ENCODE measurements at regions not wholly inside any gene's neighbourhood (a gene's known extent, or its start where the extent isn't known, plus 50 kb on each side); places are given as distances from the start of the nearest gene placed in this dataset.

DNA sequence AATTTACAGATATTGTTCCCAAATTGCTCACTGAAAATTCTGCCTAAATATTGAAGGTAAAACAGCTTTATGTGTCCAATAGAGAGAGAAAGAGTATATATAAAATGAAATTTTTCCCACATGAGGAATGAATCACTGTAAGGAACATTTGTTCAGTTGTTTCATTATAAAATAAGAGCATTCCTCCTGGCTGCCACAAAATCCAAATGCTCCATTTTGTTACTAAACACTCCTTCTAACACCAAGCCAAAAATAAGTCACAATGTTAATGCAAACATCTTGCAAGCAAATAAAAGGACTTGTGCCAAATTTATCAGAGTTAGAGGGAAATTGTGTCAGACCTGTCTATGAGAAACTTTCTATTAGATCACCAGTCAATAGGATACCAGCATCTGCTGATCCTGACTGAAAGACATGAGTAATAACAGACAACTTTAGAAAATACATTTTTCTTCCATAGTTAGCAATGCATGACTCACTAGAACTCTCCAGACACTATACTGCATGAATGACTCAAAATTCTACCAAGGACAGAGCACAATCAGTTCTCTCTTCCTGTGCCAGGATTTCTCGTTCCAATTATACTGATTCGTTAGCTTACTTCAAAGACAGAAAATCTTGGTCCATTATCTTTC is 83.5 kb upstream of the FNDC3A start:
- no CpG with 5 or more reads among the region's 2 CpGs for WGBS (ENCODE audit: insufficient coverage)
- TF ChIP-seq, protein P1, sequence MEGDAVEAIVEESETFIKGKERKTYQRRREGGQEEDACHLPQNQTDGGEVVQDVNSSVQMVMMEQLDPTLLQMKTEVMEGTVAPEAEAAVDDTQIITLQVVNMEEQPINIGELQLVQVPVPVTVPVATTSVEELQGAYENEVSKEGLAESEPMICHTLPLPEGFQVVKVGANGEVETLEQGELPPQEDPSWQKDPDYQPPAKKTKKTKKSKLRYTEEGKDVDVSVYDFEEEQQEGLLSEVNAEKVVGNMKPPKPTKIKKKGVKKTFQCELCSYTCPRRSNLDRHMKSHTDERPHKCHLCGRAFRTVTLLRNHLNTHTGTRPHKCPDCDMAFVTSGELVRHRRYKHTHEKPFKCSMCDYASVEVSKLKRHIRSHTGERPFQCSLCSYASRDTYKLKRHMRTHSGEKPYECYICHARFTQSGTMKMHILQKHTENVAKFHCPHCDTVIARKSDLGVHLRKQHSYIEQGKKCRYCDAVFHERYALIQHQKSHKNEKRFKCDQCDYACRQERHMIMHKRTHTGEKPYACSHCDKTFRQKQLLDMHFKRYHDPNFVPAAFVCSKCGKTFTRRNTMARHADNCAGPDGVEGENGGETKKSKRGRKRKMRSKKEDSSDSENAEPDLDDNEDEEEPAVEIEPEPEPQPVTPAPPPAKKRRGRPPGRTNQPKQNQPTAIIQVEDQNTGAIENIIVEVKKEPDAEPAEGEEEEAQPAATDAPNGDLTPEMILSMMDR (IDR thresholded peaks at IDR 0.05): no peak
- no peaks in the 10 kb centered on the region for H3K27me3 Mint-ChIP-seq (ENCODE audit: low read depth in 3 of 3)
- peaks cover 0 to 6% of the 10 kb centered on the region in 2 donors for H3K36me3 Mint-ChIP-seq
- Histone ChIP-seq H3K27ac (ENCODE audit: low read depth in 1 of 2, low read length in 2 of 2) (peak overlapping the region in 1 of 2 donors; percentile 29), H3K4me3 (replicated peaks in 1 of 3; ENCODE audit: low read depth in 2 of 3, low read length in 3 of 3) (no peak overlapping the region), H2AFZ (ENCODE audit: insufficient read depth, low read depth, low read length, poor library complexity, severe bottlenecking) (no peak overlapping the region), H3K4me2 (replicated peaks; ENCODE audit: extremely low read depth, low read length, poor library complexity, severe bottlenecking) (no peak overlapping the region), H3K27me3 (ENCODE audit: control insufficient read depth in 2 of 2, insufficient read depth in 2 of 2, low read length in 2 of 2) (no peaks in the 10 kb centered on the region), H3K79me2 (ENCODE audit: insufficient read depth, low read length) (no peaks in the 10 kb centered on the region), H3K9me3 (replicated peaks in 1 of 2; ENCODE audit: control insufficient read depth in 1 of 2, insufficient read depth in 1 of 2, low read length in 2 of 2) (no peaks in the 10 kb centered on the region), H4K20me1 (ENCODE audit: insufficient read depth, low read length) (no peaks in the 10 kb centered on the region), H3K36me3 (replicated peaks in 1 of 2; ENCODE audit: control insufficient read depth in 1 of 2, insufficient read depth in 2 of 2, low read length in 2 of 2) (no peaks in the 10 kb centered on the region), H3K4me1 (ENCODE audit: control insufficient read depth in 1 of 2, insufficient read depth in 2 of 2, low read length in 2 of 2) (peaks cover 22 to 24% of the 10 kb centered on the region in 2 donors), H3K9ac (ENCODE audit: insufficient read depth, low read length, poor library complexity, severe bottlenecking) (no peak overlapping the region)
- H3K27ac Mint-ChIP-seq: peak overlapping the region in 5 of 7 donors; percentile 22 to 87 (median 78)
- DNase-seq: peak; percentile 67 to 89 (median 85)
- intact Hi-C loops (cut with micrococcal nuclease): no loop called here
- H3K9me3 Mint-ChIP-seq: peaks cover 0 to 4% (median 0%) of the 10 kb centered on the region in 7 donors
- no peak overlapping the region for H3K4me3 Mint-ChIP-seq
- peaks cover 29% of the 10 kb centered on the region for H3K4me1 Mint-ChIP-seq

DNA sequence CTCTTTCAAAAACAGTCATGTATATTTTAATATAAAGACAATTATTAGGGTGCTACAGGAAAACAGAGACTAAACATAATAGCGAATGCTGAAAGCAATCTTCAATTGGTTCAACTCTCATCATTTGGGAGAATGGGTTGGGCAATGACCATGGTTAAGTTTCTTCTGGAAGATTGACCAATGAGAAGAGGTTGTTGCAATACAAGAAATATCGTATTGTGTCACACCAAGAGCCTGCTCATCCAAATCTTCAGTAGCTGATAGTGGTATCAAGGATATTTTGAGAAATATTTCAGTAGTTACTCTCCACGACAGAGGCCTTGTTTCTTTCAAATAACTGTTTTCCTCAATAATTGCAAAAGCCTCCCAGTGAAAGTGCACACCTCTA is 83.0 kb upstream of the FNDC3A start:
- H3K27me3 ChIP-seq (ENCODE audit: control insufficient read depth in 2 of 2, insufficient read depth in 2 of 2, low read length in 2 of 2): no peaks in the 10 kb centered on the region
- H3K79me2 ChIP-seq (ENCODE audit: insufficient read depth, low read length): no peaks in the 10 kb centered on the region
- Mint-ChIP-seq H3K4me1 (peaks cover 29% of the 10 kb centered on the region), H3K27ac (peak overlapping the region in 4 of 7 donors; percentile 22 to 77 (median 54)), H3K9me3 (peaks cover 0 to 4% (median 0%) of the 10 kb centered on the region in 7 donors), H3K4me3 (no peak overlapping the region), H3K27me3 (ENCODE audit: low read depth in 3 of 3) (no peaks in the 10 kb centered on the region), H3K36me3 (peaks cover 0 to 6% of the 10 kb centered on the region in 2 donors)
- H3K27ac ChIP-seq (ENCODE audit: low read depth in 1 of 2, low read length in 2 of 2): peak overlapping the region in 1 of 2 donors; percentile 29
- no peak overlapping the region for H3K4me2 ChIP-seq (replicated peaks; ENCODE audit: extremely low read depth, low read length, poor library complexity, severe bottlenecking)
- H3K36me3 ChIP-seq (replicated peaks in 1 of 2; ENCODE audit: control insufficient read depth in 1 of 2, insufficient read depth in 2 of 2, low read length in 2 of 2): no peaks in the 10 kb centered on the region
- no peaks in the 10 kb centered on the region for H4K20me1 ChIP-seq (ENCODE audit: insufficient read depth, low read length)
- H2AFZ ChIP-seq (ENCODE audit: insufficient read depth, low read depth, low read length, poor library complexity, severe bottlenecking): no peak overlapping the region
- intact Hi-C loops (cut with micrococcal nuclease): no loop called here
- DNase-seq: peak in 2 of 3 donors; percentile 55 to 58
- no CpG with 5 or more reads among the region's 3 CpGs for WGBS (ENCODE audit: insufficient coverage)
- TF ChIP-seq, protein P1 (IDR thresholded peaks at IDR 0.05): no peak
- no peak overlapping the region for H3K4me3 ChIP-seq (replicated peaks in 1 of 3; ENCODE audit: low read depth in 2 of 3, low read length in 3 of 3)
- H3K9me3 ChIP-seq (replicated peaks in 1 of 2; ENCODE audit: control insufficient read depth in 1 of 2, insufficient read depth in 1 of 2, low read length in 2 of 2): no peaks in the 10 kb centered on the region
- H3K9ac ChIP-seq (ENCODE audit: insufficient read depth, low read length, poor library complexity, severe bottlenecking): no peak overlapping the region
- H3K4me1 ChIP-seq (ENCODE audit: control insufficient read depth in 1 of 2, insufficient read depth in 2 of 2, low read length in 2 of 2): peaks cover 22 to 24% of the 10 kb centered on the region in 2 donors
